ENCODE measurements at regions not wholly inside any gene's neighbourhood (a gene's known extent, or its start where the extent isn't known, plus 50 kb on each side); places are given as distances from the start of the nearest gene placed in this dataset.

GRCh38 chr2:173667415-173667814 is 297.8 kb downstream of the SP3 start:
- Histone ChIP-seq H3K36me3 (ENCODE audit: control insufficient read depth in 2 of 2, insufficient read depth in 2 of 2, low read length in 2 of 2) (no peaks in the 10 kb centered on the region), H3K4me1 (ENCODE audit: control insufficient read depth, insufficient read depth, low read length) (no peaks in the 10 kb centered on the region), H3K4me3 (ENCODE audit: low read length in 2 of 2) (no peak overlapping the region), H3K27me3 (ENCODE audit: control insufficient read depth in 1 of 2, insufficient read depth in 2 of 2, low read length in 2 of 2) (peaks cover 0 to 2% of the 10 kb centered on the region in 2 donors), H3K9ac (ENCODE audit: low read length in 2 of 2) (no peak overlapping the region), H3K27ac (ENCODE audit: low read length) (no peak overlapping the region), H3K9me3 (ENCODE audit: control insufficient read depth in 2 of 2, low read length in 2 of 2) (no peaks in the 10 kb centered on the region)

DNA sequence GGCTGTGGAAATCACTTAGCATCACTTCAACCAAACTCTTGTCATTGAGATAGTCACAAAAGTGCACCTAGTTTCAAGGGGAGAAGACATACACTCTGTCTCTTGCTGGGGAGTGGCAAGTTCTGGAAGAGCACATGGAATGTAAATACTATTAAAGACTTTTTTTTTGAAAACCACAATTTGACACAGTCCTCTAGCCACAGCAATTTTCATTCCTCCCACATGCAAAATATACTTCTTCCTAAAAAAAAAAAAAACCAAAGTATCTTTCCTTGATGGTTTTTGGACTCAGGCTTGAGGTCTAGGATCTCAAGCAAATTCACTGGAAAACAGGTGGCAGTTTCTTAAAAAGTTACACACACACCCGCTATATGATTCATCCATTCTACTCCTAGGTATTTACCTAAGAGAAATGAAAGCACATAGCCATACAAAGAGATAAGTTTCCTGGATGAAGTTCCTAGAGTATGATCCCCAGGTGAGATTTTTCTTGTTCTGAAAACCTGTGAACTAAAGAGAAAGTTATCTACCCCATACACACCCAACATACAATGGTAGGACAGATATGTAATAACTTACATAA is 295.8 kb downstream of the SP3 start:
- H3K36me3 ChIP-seq (ENCODE audit: control insufficient read depth in 2 of 2, insufficient read depth in 2 of 2, low read length in 2 of 2): no peaks in the 10 kb centered on the region
- no peak overlapping the region for H3K27ac ChIP-seq (ENCODE audit: low read length)
- H3K9me3 ChIP-seq (ENCODE audit: control insufficient read depth in 2 of 2, low read length in 2 of 2): no peaks in the 10 kb centered on the region
- peaks cover 0 to 2% of the 10 kb centered on the region in 2 donors for H3K27me3 ChIP-seq (ENCODE audit: control insufficient read depth in 1 of 2, insufficient read depth in 2 of 2, low read length in 2 of 2)
- H3K4me3 ChIP-seq (ENCODE audit: low read length in 2 of 2): no peak overlapping the region
- H3K9ac ChIP-seq (ENCODE audit: low read length in 2 of 2): no peak overlapping the region
- no peaks in the 10 kb centered on the region for H3K4me1 ChIP-seq (ENCODE audit: control insufficient read depth, insufficient read depth, low read length)

DNA sequence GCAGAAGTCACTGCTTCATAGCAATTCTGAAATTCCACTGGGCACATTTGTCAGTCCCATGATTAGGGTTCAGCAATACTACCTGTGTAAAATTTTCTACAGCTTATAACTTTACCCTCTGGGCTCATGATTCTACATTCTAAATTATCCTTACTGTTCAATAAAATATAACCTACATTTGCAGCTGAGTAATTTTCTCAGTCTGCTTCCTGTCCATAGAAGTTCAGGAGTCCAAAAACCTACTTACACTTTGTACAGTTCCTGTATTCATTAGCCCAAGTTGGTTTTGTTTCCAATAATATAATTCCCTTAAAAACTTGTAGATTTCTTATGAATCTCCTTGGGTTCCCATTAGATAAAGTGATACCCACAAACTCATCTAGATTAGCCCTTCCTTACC is 295.3 kb downstream of the SP3 start:
- no peaks in the 10 kb centered on the region for H3K36me3 ChIP-seq (ENCODE audit: control insufficient read depth in 2 of 2, insufficient read depth in 2 of 2, low read length in 2 of 2)
- H3K27me3 ChIP-seq (ENCODE audit: control insufficient read depth in 1 of 2, insufficient read depth in 2 of 2, low read length in 2 of 2): peaks cover 0 to 2% of the 10 kb centered on the region in 2 donors
- H3K9ac ChIP-seq (ENCODE audit: low read length in 2 of 2): no peak overlapping the region
- no peaks in the 10 kb centered on the region for H3K9me3 ChIP-seq (ENCODE audit: control insufficient read depth in 2 of 2, low read length in 2 of 2)
- H3K4me3 ChIP-seq (ENCODE audit: low read length in 2 of 2): no peak overlapping the region
- H3K27ac ChIP-seq (ENCODE audit: low read length): no peak overlapping the region
- no peaks in the 10 kb centered on the region for H3K4me1 ChIP-seq (ENCODE audit: control insufficient read depth, insufficient read depth, low read length)

GRCh38 chr2:173672573-173673340 is 292.4 kb downstream of the SP3 start:
- H3K27me3 ChIP-seq (ENCODE audit: control insufficient read depth in 1 of 2, insufficient read depth in 2 of 2, low read length in 2 of 2): no peaks in the 10 kb centered on the region
- H3K9ac ChIP-seq (ENCODE audit: low read length in 2 of 2): no peak overlapping the region
- no peaks in the 10 kb centered on the region for H3K36me3 ChIP-seq (ENCODE audit: control insufficient read depth in 2 of 2, insufficient read depth in 2 of 2, low read length in 2 of 2)
- no peaks in the 10 kb centered on the region for H3K9me3 ChIP-seq (ENCODE audit: control insufficient read depth in 2 of 2, low read length in 2 of 2)
- H3K4me3 ChIP-seq (ENCODE audit: low read length in 2 of 2): no peak overlapping the region
- no peaks in the 10 kb centered on the region for H3K4me1 ChIP-seq (ENCODE audit: control insufficient read depth, insufficient read depth, low read length)
- H3K27ac ChIP-seq (ENCODE audit: low read length): no peak overlapping the region

DNA sequence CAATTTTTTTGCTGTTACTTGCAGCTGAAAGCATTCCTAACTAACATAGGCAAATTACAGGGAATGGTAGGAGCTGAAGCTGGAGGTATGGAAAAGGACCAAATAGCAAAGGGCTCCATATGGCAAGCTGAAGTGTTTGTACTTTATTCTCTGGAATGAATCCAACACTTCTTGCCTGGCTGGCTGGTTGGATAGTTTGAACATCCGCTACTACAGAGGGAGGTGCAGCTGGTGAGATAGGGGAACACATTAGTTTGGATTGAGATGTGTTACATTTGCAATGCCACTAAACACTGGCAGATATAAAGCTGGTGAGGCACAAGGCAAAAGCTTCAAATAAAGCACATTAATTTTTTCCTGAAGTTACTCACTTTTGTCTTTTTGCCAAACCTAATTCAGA is 291.5 kb downstream of the SP3 start:
- Histone ChIP-seq H3K27me3 (ENCODE audit: control insufficient read depth in 1 of 2, insufficient read depth in 2 of 2, low read length in 2 of 2) (no peaks in the 10 kb centered on the region), H3K36me3 (ENCODE audit: control insufficient read depth in 2 of 2, insufficient read depth in 2 of 2, low read length in 2 of 2) (no peaks in the 10 kb centered on the region), H3K4me1 (ENCODE audit: control insufficient read depth, insufficient read depth, low read length) (no peaks in the 10 kb centered on the region), H3K9me3 (ENCODE audit: control insufficient read depth in 2 of 2, low read length in 2 of 2) (no peaks in the 10 kb centered on the region), H3K27ac (ENCODE audit: low read length) (no peak overlapping the region), H3K4me3 (ENCODE audit: low read length in 2 of 2) (no peak overlapping the region), H3K9ac (ENCODE audit: low read length in 2 of 2) (no peak overlapping the region)

GRCh38 chr2:173676647-173677046 is 288.5 kb downstream of the SP3 start:
- Histone ChIP-seq H3K27ac (ENCODE audit: low read length) (no peak overlapping the region), H3K4me1 (ENCODE audit: control insufficient read depth, insufficient read depth, low read length) (no peaks in the 10 kb centered on the region), H3K27me3 (ENCODE audit: control insufficient read depth in 1 of 2, insufficient read depth in 2 of 2, low read length in 2 of 2) (no peaks in the 10 kb centered on the region), H3K4me3 (ENCODE audit: low read length in 2 of 2) (no peak overlapping the region), H3K9me3 (ENCODE audit: control insufficient read depth in 2 of 2, low read length in 2 of 2) (peaks cover 0 to 5% of the 10 kb centered on the region in 2 donors), H3K9ac (ENCODE audit: low read length in 2 of 2) (no peak overlapping the region), H3K36me3 (ENCODE audit: control insufficient read depth in 2 of 2, insufficient read depth in 2 of 2, low read length in 2 of 2) (no peaks in the 10 kb centered on the region)

GRCh38 chr2:173678186-173678585 is 287.0 kb downstream of the SP3 start:
- H3K4me3 ChIP-seq (ENCODE audit: low read length in 2 of 2): no peak overlapping the region
- H3K9ac ChIP-seq (ENCODE audit: low read length in 2 of 2): no peak overlapping the region
- no peaks in the 10 kb centered on the region for H3K36me3 ChIP-seq (ENCODE audit: control insufficient read depth in 2 of 2, insufficient read depth in 2 of 2, low read length in 2 of 2)
- no peaks in the 10 kb centered on the region for H3K27me3 ChIP-seq (ENCODE audit: control insufficient read depth in 1 of 2, insufficient read depth in 2 of 2, low read length in 2 of 2)
- H3K9me3 ChIP-seq (ENCODE audit: control insufficient read depth in 2 of 2, low read length in 2 of 2): peaks cover 0 to 9% of the 10 kb centered on the region in 2 donors
- H3K27ac ChIP-seq (ENCODE audit: low read length): no peak overlapping the region
- no peaks in the 10 kb centered on the region for H3K4me1 ChIP-seq (ENCODE audit: control insufficient read depth, insufficient read depth, low read length)

- no peak overlapping the region for H3K9ac ChIP-seq (ENCODE audit: low read length in 2 of 2)
- H3K4me3 ChIP-seq (ENCODE audit: low read length in 2 of 2): no peak overlapping the region
Observed at GRCh38 chr2:173680574-173680973, 284.6 kb downstream of the SP3 start.

GRCh38 chr2:173681881-173682650 is 283.1 kb downstream of the SP3 start:
- Histone ChIP-seq H3K9ac (ENCODE audit: low read length in 2 of 2) (no peak overlapping the region), H3K27ac (ENCODE audit: low read length) (no peak overlapping the region), H3K4me1 (ENCODE audit: control insufficient read depth, insufficient read depth, low read length) (no peaks in the 10 kb centered on the region), H3K27me3 (ENCODE audit: control insufficient read depth in 1 of 2, insufficient read depth in 2 of 2, low read length in 2 of 2) (no peaks in the 10 kb centered on the region), H3K36me3 (ENCODE audit: control insufficient read depth in 2 of 2, insufficient read depth in 2 of 2, low read length in 2 of 2) (no peaks in the 10 kb centered on the region), H3K4me3 (ENCODE audit: low read length in 2 of 2) (no peak overlapping the region), H3K9me3 (ENCODE audit: control insufficient read depth in 2 of 2, low read length in 2 of 2) (peaks cover 0 to 9% of the 10 kb centered on the region in 2 donors)

More at GRCh38 chr2:173680574-173680973, 284.6 kb downstream of the SP3 start:
- Histone ChIP-seq H3K36me3 (ENCODE audit: control insufficient read depth in 2 of 2, insufficient read depth in 2 of 2, low read length in 2 of 2) (no peaks in the 10 kb centered on the region), H3K27ac (ENCODE audit: low read length) (no peak overlapping the region), H3K4me1 (ENCODE audit: control insufficient read depth, insufficient read depth, low read length) (no peaks in the 10 kb centered on the region), H3K27me3 (ENCODE audit: control insufficient read depth in 1 of 2, insufficient read depth in 2 of 2, low read length in 2 of 2) (no peaks in the 10 kb centered on the region), H3K9me3 (ENCODE audit: control insufficient read depth in 2 of 2, low read length in 2 of 2) (peaks cover 0 to 9% of the 10 kb centered on the region in 2 donors)

GRCh38 chr2:173684896-173685459 is 280.2 kb downstream of the SP3 start:
- Histone ChIP-seq H3K36me3 (ENCODE audit: control insufficient read depth in 2 of 2, insufficient read depth in 2 of 2, low read length in 2 of 2) (no peaks in the 10 kb centered on the region), H3K9me3 (ENCODE audit: control insufficient read depth in 2 of 2, low read length in 2 of 2) (peaks cover 0 to 9% of the 10 kb centered on the region in 2 donors), H3K4me1 (ENCODE audit: control insufficient read depth, insufficient read depth, low read length) (no peaks in the 10 kb centered on the region), H3K9ac (ENCODE audit: low read length in 2 of 2) (no peak overlapping the region), H3K27me3 (ENCODE audit: control insufficient read depth in 1 of 2, insufficient read depth in 2 of 2, low read length in 2 of 2) (no peaks in the 10 kb centered on the region), H3K27ac (ENCODE audit: low read length) (no peak overlapping the region), H3K4me3 (ENCODE audit: low read length in 2 of 2) (no peak overlapping the region)
